LNCaP clone FGC (cell line): ENCODE measurements at regions not wholly inside any gene's neighbourhood (a gene's known extent, or its start where the extent isn't known, plus 50 kb on each side); places are given as distances from the start of the nearest gene placed in this dataset.

Experiments used
- DNase-seq: peaks from one replicate; pipeline ENCODE4 v3.0.0-alpha.2; 2011; ENCODE audit warnings: low read depth
- H3K4me3 ChIP-seq: 2 replicates; pipeline ENCODE4 v1.5.1; 2011; ENCODE audit warnings: mild to moderate bottlenecking, low read depth, low read length, control low read depth
- CTCF ChIP-seq: IDR thresholded peaks from 2 replicates; pipeline ENCODE4 v1.5.1; 2012; ENCODE audit warnings: mild to moderate bottlenecking; ENCODE audit not compliant: control insufficient read depth, insufficient read depth; ENCODE audit errors: extremely low read depth

- TF ChIP-seq CTCF = no peak
- DNase-seq = no peak
- H3K4me3 ChIP-seq = no peak overlapping the region
These were observed 1395.5 kb upstream of the PIK3C3 start for GRCh38 chr18:40559556-40559955.

DNA sequence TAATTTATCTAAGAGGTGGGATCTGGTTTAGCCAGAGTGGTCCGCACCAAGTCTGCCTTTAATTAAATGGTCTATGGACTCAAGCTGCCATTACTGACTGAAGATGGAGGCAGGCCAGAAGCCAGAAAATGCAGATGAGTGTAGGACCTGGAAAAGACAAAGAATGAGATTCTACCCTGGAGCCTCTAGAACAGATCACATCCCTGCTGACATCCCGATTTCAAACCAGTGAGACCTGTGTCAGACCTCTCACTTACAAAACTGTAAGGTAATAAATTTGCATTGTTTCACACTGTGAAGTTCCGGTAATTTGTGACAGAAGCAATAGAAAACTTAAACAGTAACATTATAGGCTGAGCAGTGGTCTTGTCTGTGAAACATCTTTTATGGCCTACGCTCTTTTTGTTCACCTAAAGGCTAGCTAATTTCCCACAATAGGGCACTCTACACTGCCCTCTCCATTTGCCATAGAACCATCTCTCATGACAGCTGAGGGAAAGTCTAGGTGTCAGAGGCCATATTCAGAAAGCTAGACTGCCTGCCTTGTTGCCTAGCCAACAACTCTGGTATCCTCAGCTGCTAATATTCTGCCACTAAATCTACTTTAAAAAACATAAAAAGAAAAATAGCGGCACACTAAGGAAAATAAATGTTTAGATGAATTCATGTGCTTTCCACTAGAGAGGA, 1396.2 kb upstream of the PIK3C3 start:
- no peak for DNase-seq
- TF ChIP-seq CTCF = no peak
- no peak overlapping the region for H3K4me3 ChIP-seq

DNA sequence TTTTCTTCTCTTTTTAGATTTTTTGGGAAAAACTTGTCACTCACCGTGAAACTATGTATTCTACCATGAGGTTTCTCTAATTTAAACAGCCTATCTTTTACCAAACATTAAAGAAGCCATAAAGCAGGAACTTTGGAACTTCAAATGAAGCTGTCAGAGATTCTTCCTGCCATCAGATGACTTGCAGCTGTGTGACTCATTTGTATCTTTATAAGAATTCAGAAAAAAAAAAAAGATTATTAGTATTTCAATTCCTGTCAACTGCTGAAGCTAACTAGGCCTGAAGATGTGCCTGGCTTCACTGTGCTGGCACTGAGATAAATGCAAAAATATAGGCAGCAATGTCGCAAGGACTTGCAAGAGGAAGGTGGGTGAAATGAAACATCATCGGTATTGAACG, 1399.1 kb upstream of the PIK3C3 start:
- TF ChIP-seq CTCF = no peak
- DNase-seq = no peak
- no peak overlapping the region for H3K4me3 ChIP-seq

DNA sequence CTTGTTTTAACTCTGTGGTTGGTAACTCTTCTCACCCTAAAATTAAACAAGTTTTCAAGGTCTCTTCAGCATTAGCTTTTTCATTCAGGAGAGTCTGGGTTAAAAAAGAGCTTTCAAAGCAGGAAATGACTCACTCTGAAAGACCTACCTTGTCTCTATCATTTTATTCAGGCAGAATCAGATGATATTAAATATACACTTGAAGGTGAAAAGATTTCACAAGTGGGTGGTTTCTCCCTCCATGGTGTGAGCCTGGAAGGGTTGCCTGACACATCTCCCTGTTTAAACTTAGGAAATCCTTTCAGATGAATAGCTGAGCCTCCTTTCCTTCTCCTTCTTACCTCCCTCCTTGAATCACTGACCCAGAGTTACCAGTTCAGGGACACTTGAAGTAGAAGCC, 1402.0 kb upstream of the PIK3C3 start:
- TF ChIP-seq CTCF = no peak
- DNase-seq = no peak
- H3K4me3 ChIP-seq = no peak overlapping the region

GRCh38 chr18:40546875-40547274, 1408.2 kb upstream of the PIK3C3 start:
- no peak for DNase-seq
- H3K4me3 ChIP-seq = no peak overlapping the region
- no peak for TF ChIP-seq CTCF

GRCh38 chr18:40534723-40535122, 1420.3 kb upstream of the PIK3C3 start:
- no peak for TF ChIP-seq CTCF
- no peak overlapping the region for H3K4me3 ChIP-seq
- DNase-seq = no peak

DNA sequence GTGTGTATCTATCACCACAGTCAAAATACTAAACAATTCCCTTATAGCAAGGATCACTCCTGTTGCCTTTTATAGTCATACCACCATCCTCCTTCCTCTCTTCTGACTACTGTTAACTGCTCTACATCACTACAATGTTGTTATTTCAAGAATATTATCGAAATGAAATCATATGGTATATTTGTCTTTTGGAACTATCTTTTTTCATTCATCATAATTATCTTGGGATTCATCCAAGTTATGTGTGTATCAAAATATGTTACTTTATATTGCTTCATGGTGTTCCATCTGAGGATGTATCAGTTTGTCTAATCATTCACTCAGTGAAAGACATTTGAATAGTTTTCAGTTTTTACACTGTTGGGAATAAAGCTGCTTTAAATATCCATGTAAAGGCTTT, 1423.0 kb upstream of the PIK3C3 start:
- H3K4me3 ChIP-seq = no peak overlapping the region
- no peak for TF ChIP-seq CTCF
- DNase-seq = no peak
